GM10266 (cell line): ENCODE measurements at regions not wholly inside any gene's neighbourhood (a gene's known extent, or its start where the extent isn't known, plus 50 kb on each side); places are given as distances from the start of the nearest gene placed in this dataset.

ENCODE experiments used
- DNase-seq: peaks from one replicate; pipeline ENCODE4 v3.0.0; 2012; ENCODE audit errors: extremely low spot score
- CTCF ChIP-seq: IDR thresholded peaks from 2 replicates; pipeline ENCODE4 v1.5.1; 2012; ENCODE audit warnings: mild to moderate bottlenecking, low read depth; ENCODE audit not compliant: control insufficient read depth, insufficient read depth; ENCODE audit errors: missing control alignments

- DNase-seq, result no peak
- no peak for TF ChIP-seq CTCF
Measured at GRCh38 chr17:71919896-71920295, 200.9 kb upstream of the SOX9 start.

- no peak for DNase-seq
- TF ChIP-seq CTCF, result no peak
Measured at GRCh38 chr17:71921796-71922195, 199.0 kb upstream of the SOX9 start.

GRCh38 chr17:71922439-71922838 lies 198.4 kb upstream of the SOX9 start:
- DNase-seq, result no peak
- no peak for TF ChIP-seq CTCF

- no peak for DNase-seq
- no peak for TF ChIP-seq CTCF
Measured at GRCh38 chr17:71926746-71927398, 193.9 kb upstream of the SOX9 start.

- TF ChIP-seq CTCF, result no peak
Measured at GRCh38 chr17:71933306-71933705, 187.5 kb upstream of the SOX9 start.

GRCh38 chr17:71934520-71934919 lies 186.3 kb upstream of the SOX9 start:
- no peak for DNase-seq
- TF ChIP-seq CTCF, result no peak

More at GRCh38 chr17:71933306-71933705, 187.5 kb upstream of the SOX9 start:
- no peak for DNase-seq

GRCh38 chr17:71935341-71935740 lies 185.5 kb upstream of the SOX9 start:
- no peak for TF ChIP-seq CTCF
- DNase-seq, result no peak
